HK-2 (cell line): ENCODE measurements at regions not wholly inside any gene's neighbourhood (a gene's known extent, or its start where the extent isn't known, plus 50 kb on each side); places are given as distances from the start of the nearest gene placed in this dataset.

Experiments
- DNase-seq: peaks from one replicate; pipeline ENCODE4 v3.0.0-alpha.2; 2018; ENCODE audit not compliant: unreplicated experiment

DNA sequence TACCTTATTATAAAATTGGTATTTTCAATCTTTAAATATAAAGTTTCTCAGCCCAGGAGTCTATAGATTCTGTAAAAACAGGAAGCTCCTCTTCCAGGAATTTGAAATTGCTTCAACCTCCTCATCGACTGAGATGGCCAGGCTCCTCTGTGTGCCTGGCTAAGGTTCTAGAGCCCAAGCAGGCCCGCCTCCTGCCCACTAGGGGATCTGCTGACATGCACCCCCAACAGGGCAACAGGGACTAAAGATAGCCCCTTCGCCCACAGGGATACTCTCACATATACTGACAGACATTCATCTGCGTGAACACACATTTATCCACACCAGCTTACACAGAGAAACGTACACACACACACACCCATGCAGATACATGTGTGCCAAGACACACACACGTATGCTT is 183.1 kb upstream of the TLE3 start:
- DNase-seq, result no peak

- DNase-seq, result no peak
Observed at GRCh38 chr15:70279096-70279495, 181.4 kb upstream of the TLE3 start.

DNA sequence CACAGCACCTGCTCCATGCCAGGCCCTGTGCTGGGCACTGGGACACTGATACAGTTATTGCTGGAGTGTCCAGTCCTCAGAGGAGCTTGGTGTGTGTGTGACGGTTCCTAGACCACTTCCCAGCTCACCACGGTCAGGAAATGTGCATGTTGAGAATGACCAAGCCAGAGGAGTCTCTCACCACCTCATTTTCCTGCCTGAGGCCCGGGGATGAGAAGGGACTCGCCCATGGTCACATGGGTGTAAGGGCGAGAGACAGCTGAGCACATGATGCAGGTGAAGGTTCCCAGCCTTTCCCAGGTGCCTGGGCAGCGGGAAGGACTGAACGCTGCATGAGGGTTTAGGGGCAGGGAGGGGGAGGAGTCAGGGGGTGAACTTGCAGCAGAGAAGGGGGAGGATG is 180.9 kb upstream of the TLE3 start:
- DNase-seq, result no peak

DNA sequence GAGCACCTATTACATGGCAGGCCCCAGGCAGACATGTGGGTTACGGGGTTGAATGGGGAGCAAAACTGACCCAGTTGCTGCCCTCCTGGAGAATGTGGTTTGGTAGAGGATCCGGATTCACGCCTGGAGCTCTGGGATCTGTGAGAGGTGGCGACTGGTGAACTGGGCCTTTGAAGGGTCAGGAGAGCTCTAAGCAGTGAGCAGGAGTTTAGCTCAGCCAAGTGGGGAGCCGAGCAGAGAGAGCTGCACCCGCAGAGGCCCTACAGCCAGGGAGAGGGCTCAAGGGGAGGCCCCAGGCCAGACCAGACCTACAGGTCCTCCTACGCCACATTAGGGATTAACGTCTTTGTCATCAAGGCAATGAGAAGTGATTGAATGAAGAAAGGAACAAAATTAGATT is 179.8 kb upstream of the TLE3 start:
- no peak for DNase-seq

DNA sequence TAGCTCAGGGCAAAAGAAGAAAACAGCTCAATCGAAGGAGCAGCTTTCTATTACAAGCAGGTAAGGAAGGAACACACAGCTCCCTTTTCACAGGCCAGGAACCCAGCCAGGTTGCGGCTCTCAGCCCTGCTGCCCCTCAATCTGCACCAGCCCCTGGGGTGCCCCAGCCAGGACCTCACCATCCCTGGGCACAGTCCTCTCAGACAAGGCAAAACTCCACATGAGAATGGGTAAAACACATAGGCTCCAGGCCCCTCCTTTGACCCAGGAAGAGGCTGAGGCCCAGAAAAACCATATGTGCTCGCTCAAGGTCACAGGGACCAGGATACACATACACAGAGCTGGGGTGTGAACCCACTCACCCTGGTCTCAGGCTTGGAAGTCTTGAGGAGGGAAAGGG is 178.7 kb upstream of the TLE3 start:
- no peak for DNase-seq

DNA sequence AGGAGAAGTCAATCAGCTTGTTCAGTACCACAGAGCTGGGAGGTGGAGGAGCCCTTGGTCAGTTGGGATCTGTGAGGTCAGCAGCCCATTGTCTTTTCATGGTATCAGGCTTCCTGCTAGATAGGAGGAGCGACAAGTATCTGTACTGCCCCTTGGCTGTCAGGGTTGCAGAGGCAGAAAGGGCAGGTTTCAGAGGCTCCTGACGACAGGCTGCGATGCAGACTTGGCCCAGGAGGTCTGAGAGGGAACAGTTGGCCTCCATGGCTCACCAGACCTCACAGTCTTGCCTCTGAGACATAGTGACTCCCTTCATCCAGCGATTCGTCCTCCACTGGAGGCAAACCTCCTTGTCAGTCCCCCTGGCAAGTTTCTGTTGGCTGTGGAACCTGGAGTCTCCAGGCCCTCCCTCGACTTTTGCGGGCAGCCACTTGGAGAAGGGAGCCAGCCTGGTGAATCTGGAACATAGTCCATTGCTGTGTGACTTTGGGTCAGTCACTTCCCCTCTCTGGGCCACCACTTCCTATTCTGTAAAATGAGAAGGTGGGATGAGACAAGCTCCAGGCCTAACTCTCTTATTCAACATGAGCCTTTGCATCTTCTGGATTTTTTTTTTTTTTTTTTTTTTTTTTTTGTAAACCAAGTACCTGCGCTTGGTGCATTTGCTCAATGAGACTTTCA is 177.9 kb upstream of the TLE3 start:
- no peak for DNase-seq

DNA sequence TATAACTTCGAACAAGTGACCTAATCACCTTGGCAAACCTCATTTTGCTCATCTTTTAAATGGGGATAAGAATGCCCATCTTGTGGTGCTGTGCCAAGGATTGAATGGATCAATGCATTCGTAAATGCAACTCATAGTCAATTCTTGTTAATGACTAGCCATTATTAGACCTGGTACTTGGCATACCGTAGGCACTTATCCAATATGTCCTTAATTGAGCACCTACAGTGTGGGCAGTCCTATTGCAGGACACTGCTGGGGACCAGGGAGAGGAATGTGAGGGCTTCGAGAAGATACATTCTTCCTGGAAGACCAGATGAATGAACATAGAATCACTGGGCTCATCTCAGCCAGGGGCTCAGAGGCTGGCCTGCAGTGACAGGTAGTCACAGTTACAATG is 177.2 kb upstream of the TLE3 start:
- DNase-seq, result no peak

- DNase-seq, result no peak
Observed at GRCh38 chr15:70274255-70274880, 176.7 kb upstream of the TLE3 start.

GRCh38 chr15:70273808-70274207 is 176.1 kb upstream of the TLE3 start:
- no peak for DNase-seq

DNA sequence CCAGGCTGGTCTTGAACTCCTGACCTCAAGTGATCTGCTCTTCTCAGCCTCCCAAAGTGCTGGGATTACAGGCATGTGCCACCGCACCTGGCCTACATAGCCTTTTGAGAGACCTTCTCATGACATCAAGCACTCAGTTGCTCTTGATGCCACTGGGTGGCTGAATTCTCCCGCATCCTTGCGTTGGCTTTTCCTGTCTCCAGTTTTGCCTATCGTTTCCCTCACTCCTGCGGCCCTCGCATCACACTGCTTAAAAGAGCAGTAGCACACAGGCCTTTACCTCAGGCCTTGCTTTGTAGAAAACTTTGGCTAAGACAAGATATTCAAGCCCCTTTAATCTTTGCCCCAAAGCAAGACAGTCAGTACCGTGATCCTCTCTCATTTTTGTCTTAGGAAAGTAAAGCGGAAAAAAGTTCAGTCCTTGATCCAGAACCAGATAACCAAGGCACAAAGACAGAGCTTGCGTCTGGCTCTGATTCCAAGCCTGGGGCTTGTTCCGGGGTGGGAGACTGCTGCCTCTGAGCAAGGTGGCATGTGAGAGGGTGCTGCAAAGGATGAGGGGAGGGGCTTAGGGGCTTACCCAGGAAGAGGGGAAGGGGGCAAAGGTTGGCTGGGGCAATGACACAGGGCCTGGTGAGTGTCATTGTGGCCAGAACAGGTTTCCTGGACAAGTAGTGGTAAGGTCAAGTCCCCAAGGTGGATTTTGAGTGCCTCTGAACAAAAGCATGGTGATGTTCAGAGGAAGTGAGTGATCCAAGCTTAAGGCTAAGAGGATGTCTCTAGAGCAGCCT is 175.0 kb upstream of the TLE3 start:
- DNase-seq, result no peak

GRCh38 chr15:70271422-70272088 is 173.8 kb upstream of the TLE3 start:
- DNase-seq, result no peak

DNA sequence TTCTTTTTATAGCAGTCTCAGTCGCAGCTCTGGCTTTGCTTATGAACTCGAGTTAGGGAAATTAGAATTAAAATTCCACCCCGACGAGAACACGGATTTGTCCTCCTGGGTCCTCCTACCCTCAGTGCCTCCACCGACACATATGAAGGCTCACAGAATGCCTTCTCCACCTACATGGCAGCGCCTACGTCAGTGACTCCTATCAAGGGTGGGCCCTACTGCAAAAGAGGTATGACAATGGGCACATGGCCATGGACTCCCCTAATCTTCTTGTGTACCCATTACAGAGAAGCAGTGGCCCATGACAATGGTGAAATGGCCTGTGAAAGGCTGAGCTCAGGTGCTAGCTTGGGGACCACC is 173.0 kb upstream of the TLE3 start:
- DNase-seq, result no peak

DNA sequence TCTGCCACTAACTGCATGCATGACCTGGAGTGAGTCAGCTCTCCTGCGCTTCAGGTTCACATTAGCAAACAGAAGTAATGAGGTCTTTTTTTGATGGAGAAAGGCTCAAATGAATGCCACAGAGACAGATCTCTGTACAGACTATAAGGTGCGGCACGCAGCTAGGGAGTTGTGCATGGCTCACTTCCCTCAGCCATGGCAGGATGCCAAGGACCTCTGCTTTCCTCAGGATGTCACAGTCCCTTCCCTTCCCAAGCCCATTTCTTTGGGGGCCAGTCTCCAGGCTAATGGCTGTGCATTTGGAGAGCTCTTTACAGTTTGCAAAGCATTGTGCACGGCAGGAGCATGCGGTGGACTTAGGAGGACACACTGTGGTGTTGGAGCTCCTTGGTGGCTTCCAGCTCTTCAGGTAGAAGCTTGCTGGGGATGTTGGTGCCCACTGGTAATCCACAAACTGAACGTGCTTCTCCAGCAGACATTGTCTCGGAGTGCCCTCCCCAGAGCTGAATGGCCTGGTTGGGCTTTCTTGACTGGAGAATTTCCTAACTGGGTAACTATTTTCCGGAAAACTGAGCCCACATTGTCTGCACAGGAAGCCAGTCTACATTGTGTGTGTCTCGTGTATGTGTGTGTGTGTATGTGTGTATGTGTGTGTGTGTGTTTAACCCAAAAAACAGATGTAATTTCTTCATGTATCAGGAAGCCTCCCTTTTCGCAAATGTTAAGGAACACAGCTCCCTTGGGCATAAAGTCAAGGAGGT is 172.5 kb upstream of the TLE3 start:
- no peak for DNase-seq

DNA sequence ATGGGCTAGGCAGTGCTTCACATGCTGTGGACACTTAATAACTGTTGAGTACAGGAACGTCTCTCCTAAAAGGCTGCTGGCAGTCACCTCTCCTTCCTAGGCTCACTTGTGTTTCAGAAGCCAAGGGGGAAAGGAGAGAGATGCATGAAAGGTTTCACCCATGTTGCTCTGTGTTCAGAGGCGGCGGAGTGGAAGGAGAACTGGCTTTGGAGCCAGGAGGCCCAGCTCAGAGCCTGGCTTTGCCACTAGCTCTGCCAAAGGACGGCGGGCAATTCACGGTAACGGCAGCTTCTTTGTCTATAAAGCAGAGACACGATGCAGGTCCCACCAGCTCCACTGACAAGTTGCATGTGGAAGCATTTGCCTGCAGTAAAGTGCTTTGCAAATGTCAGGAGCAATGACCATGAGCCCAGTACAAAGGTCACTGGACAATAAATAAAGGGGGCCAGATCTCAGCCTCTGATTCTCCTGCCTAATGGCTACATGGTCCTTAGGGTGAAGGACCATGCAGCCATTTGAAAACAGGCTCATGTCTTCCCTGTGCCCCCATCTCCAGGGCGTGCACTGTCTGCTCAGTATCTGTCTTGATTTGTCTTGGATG is 171.7 kb upstream of the TLE3 start:
- no peak for DNase-seq

- DNase-seq, result no peak
Observed at GRCh38 chr15:70268698-70269251, 171.1 kb upstream of the TLE3 start.

DNA sequence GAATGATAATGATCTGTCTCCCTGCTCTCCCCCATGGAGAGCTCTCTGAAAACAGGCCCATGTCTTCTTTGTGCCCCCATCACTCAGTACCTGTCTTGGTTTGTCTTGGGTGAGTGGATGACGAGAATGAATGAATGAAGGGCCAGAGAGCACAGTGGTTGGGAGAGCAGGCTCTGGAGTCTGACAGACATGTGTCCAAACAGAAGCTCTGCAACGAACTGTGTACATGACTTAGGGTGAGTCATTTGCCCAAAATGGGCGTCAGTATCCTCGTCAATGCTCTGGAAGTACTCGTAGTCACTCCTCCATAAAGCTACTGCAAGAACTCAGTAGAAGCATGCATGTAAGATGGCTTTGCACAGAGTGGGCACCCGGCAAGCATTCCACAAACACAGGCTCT is 170.2 kb upstream of the TLE3 start:
- no peak for DNase-seq

DNA sequence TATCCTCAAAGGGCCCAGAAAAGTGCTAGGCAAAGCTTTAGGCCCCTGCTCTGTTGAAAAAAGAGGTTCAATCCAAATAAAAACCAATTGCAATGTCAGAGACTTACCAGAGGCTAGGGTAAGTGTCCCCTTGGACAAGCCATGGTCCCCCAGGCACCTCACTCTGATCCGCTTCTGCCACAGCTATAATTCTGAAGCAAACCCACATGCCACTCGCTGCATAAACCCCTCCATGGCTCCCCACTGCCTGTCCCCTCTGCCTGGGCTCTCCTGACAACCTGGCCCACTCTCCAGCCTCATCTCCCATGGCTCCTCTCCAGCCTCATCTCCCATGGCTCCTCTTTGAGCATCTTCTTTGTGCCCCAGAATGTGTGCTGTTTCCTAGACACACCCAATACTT is 169.6 kb upstream of the TLE3 start:
- DNase-seq, result no peak

GRCh38 chr15:70266412-70267121 is 168.8 kb upstream of the TLE3 start:
- DNase-seq, result no peak

DNA sequence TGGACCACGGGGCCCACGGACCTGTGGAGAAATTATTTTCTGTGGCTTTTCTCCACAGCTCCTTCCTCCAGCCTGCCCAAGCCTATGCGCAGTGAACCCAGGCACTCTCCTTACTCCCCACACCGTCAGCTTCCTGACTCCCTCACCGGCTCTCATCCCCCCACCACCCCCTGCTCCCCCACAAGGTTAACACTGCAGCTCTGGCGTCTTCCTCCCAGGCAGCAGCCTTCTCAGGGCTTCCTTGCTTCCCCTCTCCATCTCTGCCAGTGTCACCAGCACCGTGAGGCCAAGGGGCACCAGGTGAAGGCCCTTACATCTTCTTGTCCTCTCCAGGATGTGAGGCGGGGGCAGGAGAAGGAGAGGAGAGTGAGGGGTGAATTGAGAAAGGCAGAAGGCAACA is 168.3 kb upstream of the TLE3 start:
- no peak for DNase-seq

GRCh38 chr15:70265466-70265978 is 167.8 kb upstream of the TLE3 start:
- DNase-seq, result no peak
